ENCODE measurements at regions not wholly inside any gene's neighbourhood (a gene's known extent, or its start where the extent isn't known, plus 50 kb on each side); places are given as distances from the start of the nearest gene placed in this dataset.

- CTCF ChIA-PET: no interaction called here
- DNase-seq (ENCODE audit: low read depth, low spot score) (no peak), ATAC-seq (no peak)
- H3K9ac ChIP-seq (ENCODE audit: low read length): no peak overlapping the region
- RAD21 ChIA-PET (ENCODE audit: low non-redundant PET in 1 of 2, low total read pairs in 2 of 2, uncharacterized antibody in 2 of 2, unreplicated experiment in 2 of 2): no interaction called here
- no peak overlapping the region for H2AFZ ChIP-seq (ENCODE audit: low read depth, low read length, poor library complexity, severe bottlenecking)
- intact Hi-C loops (cut with micrococcal nuclease): no loop called here
- H3K4me3 ChIP-seq (replicated peaks in 1 of 2; ENCODE audit: low read depth in 1 of 2, low read length in 2 of 2): no peak overlapping the region
- H3K79me2 ChIP-seq (ENCODE audit: insufficient read depth, low read length): no peaks in the 10 kb centered on the region
- POLR2A ChIA-PET: no interaction called here
- TF ChIP-seq MAX (IDR thresholded peaks at IDR 0.05) (no peak), FOSL1 (IDR thresholded peaks at IDR 0.05; ENCODE audit: low read depth) (no peak), ZBTB33 (IDR thresholded peaks at IDR 0.05; ENCODE audit: extremely low read depth, insufficient replicate concordance, low read length) (no peak), EZH2phosphoT487 (IDR thresholded peaks at IDR 0.05; ENCODE audit: borderline replicate concordance) (no peak), EZH2 (IDR thresholded peaks at IDR 0.05) (no peak), ZFX (IDR thresholded peaks at IDR 0.05) (no peak), CBX3 (IDR thresholded peaks at IDR 0.05; ENCODE audit: low read depth) (no peak), ZNF274 (IDR thresholded peaks at IDR 0.05; ENCODE audit: low read depth, low read length) (no peak), YY1 (IDR thresholded peaks at IDR 0.05; ENCODE audit: extremely low read depth, insufficient replicate concordance, low read depth, low read length) (no peak), RAD21 (IDR thresholded peaks at IDR 0.05; ENCODE audit: low read depth) (no peak), CTCF (IDR thresholded peaks at IDR 0.05 in 2 of 3, conservative IDR thresholded peaks at IDR 0.05 in 1 of 3; ENCODE audit: borderline replicate concordance in 1 of 3, insufficient read depth in 1 of 3, low read depth in 2 of 3, low read length in 2 of 3) (no peak), ELF1 (IDR thresholded peaks at IDR 0.05; ENCODE audit: borderline replicate concordance, low read depth) (no peak), CEBPB (IDR thresholded peaks at IDR 0.05; ENCODE audit: low read depth) (no peak), REST (IDR thresholded peaks at IDR 0.05; ENCODE audit: low read depth) (no peak), SIN3A (IDR thresholded peaks at IDR 0.05; ENCODE audit: low read depth) (no peak), POLR2A (IDR thresholded peaks at IDR 0.05; ENCODE audit: borderline replicate concordance, extremely low read depth, insufficient read depth, insufficient read length) (no peak), POLR2AphosphoS5 (IDR thresholded peaks at IDR 0.05; ENCODE audit: low read depth, low read length) (no peak), SRF (IDR thresholded peaks at IDR 0.05; ENCODE audit: low read depth) (no peak), TCF7L2 (IDR thresholded peaks at IDR 0.05; ENCODE audit: borderline replicate concordance, extremely low read depth, insufficient read depth, insufficient read length) (no peak)
- no peaks in the 10 kb centered on the region for H3K9me2 ChIP-seq (ENCODE audit: insufficient read depth)
- no peaks in the 10 kb centered on the region for H3K36me3 ChIP-seq (ENCODE audit: control insufficient read depth in 1 of 2, insufficient read depth in 2 of 2, low read length in 2 of 2)
- H3K4me2 ChIP-seq (ENCODE audit: low read length): no peak overlapping the region
- no peak overlapping the region for H3K27ac ChIP-seq (ENCODE audit: low read depth, low read length)
- no peaks in the 10 kb centered on the region for H4K20me1 ChIP-seq (ENCODE audit: insufficient read depth)
- no peaks in the 10 kb centered on the region for H3K4me1 ChIP-seq (ENCODE audit: control insufficient read depth in 1 of 2, insufficient read depth in 2 of 2, low read length in 2 of 2)
- H3K9me3 ChIP-seq (ENCODE audit: control insufficient read depth in 1 of 2, insufficient read depth in 1 of 2, low read depth in 1 of 2, low read length in 2 of 2): peaks cover 11 to 29% of the 10 kb centered on the region in 2 experiments; a peak in 2 of 4 replicates
- H3K27me3 ChIP-seq (ENCODE audit: insufficient read depth, low read length): no peaks in the 10 kb centered on the region
- BruUV-seq (replicated peaks): no TSS peak
Observed at GRCh38 chr16:52128361-52128760, 418.6 kb downstream of the TOX3 start.
